Nephron progenitor cell (in vitro differentiated cells): ENCODE measurements at regions not wholly inside any gene's neighbourhood (a gene's known extent, or its start where the extent isn't known, plus 50 kb on each side); places are given as distances from the start of the nearest gene placed in this dataset.

Experiments
- DNase-seq: peaks from one replicate; pipeline ENCODE4 v3.0.0; 2021
- H3K27ac Mint-ChIP-seq: 2 replicates; pipeline ENCODE4 v1.8.0; 2021; ENCODE audit warnings: mild to moderate bottlenecking, moderate library complexity, mixed read lengths
- H3K27me3 Mint-ChIP-seq: 2 replicates; pipeline ENCODE4 v1.8.0; 2021; ENCODE audit warnings: mild to moderate bottlenecking, low read depth, mixed read lengths; ENCODE audit not compliant: poor library complexity
- H3K36me3 Mint-ChIP-seq: 2 replicates; pipeline ENCODE4 v1.8.0; 2021; ENCODE audit warnings: low read depth, mixed read lengths
- H3K4me1 Mint-ChIP-seq: 2 replicates; pipeline ENCODE4 v1.8.0; 2021; ENCODE audit warnings: mixed read lengths
- H3K4me3 Mint-ChIP-seq: 2 replicates; pipeline ENCODE4 v1.8.0; 2021; ENCODE audit warnings: mild to moderate bottlenecking, moderate library complexity, mixed read lengths
- H3K9me3 Mint-ChIP-seq: 2 replicates; pipeline ENCODE4 v1.8.0; 2021; ENCODE audit warnings: mild to moderate bottlenecking, moderate library complexity, mixed read lengths
- CTCF ChIP-seq: fragments of 200-600 bp; sonication (generic); IDR thresholded peaks from 2 replicates; pipeline ENCODE4 v1.5.0; 2021; ENCODE audit warnings: antibody characterized with exemption

GRCh38 chr6:14630016-14630415 is 512.4 kb downstream of the CD83 start:
- Mint-ChIP-seq H3K9me3 (peaks cover 16% of the 10 kb centered on the region), H3K27ac (no peak overlapping the region), H3K36me3 (no peaks in the 10 kb centered on the region), H3K4me3 (peak overlapping the region; percentile 39), H3K4me1 (peaks cover 32% of the 10 kb centered on the region), H3K27me3 (peaks cover 23% of the 10 kb centered on the region)
- no peak for TF ChIP-seq CTCF
- no peak for DNase-seq

GRCh38 chr6:14633479-14633878 is 515.9 kb downstream of the CD83 start:
- peaks cover 61% of the 10 kb centered on the region for H3K4me1 Mint-ChIP-seq
- H3K27ac Mint-ChIP-seq, result no peak overlapping the region
- H3K9me3 Mint-ChIP-seq, result no peaks in the 10 kb centered on the region
- peaks cover 23% of the 10 kb centered on the region for H3K27me3 Mint-ChIP-seq
- no peak overlapping the region for H3K4me3 Mint-ChIP-seq
- no peak for TF ChIP-seq CTCF
- DNase-seq, result no peak
- H3K36me3 Mint-ChIP-seq, result no peaks in the 10 kb centered on the region

- peaks cover 62% of the 10 kb centered on the region for H3K4me1 Mint-ChIP-seq
- H3K27me3 Mint-ChIP-seq, result peaks cover 23% of the 10 kb centered on the region
- no peaks in the 10 kb centered on the region for H3K9me3 Mint-ChIP-seq
- no peak overlapping the region for H3K27ac Mint-ChIP-seq
- no peak for DNase-seq
- H3K36me3 Mint-ChIP-seq, result no peaks in the 10 kb centered on the region
- TF ChIP-seq CTCF, result no peak
- no peak overlapping the region for H3K4me3 Mint-ChIP-seq
These were observed 516.5 kb downstream of the CD83 start for GRCh38 chr6:14634072-14634471.

- no peak for DNase-seq
- TF ChIP-seq CTCF, result no peak
- H3K36me3 Mint-ChIP-seq, result no peaks in the 10 kb centered on the region
- H3K4me3 Mint-ChIP-seq, result no peak overlapping the region
- H3K27me3 Mint-ChIP-seq, result peaks cover 17% of the 10 kb centered on the region
- H3K4me1 Mint-ChIP-seq, result peaks cover 62% of the 10 kb centered on the region
- no peaks in the 10 kb centered on the region for H3K9me3 Mint-ChIP-seq
- no peak overlapping the region for H3K27ac Mint-ChIP-seq
These were observed 517.6 kb downstream of the CD83 start for GRCh38 chr6:14635195-14635594.

- H3K4me3 Mint-ChIP-seq, result no peak overlapping the region
- peaks cover 14% of the 10 kb centered on the region for H3K27me3 Mint-ChIP-seq
- H3K27ac Mint-ChIP-seq, result no peak overlapping the region
- H3K4me1 Mint-ChIP-seq, result peaks cover 65% of the 10 kb centered on the region
- no peak for DNase-seq
- TF ChIP-seq CTCF, result no peak
- no peaks in the 10 kb centered on the region for H3K9me3 Mint-ChIP-seq
- H3K36me3 Mint-ChIP-seq, result no peaks in the 10 kb centered on the region
These were observed 518.5 kb downstream of the CD83 start for GRCh38 chr6:14635934-14636591.

GRCh38 chr6:14638435-14638905 is 520.9 kb downstream of the CD83 start:
- no peaks in the 10 kb centered on the region for H3K9me3 Mint-ChIP-seq
- no peak for DNase-seq
- peaks cover 88% of the 10 kb centered on the region for H3K4me1 Mint-ChIP-seq
- H3K4me3 Mint-ChIP-seq, result peak overlapping the region; percentile 63
- no peak for TF ChIP-seq CTCF
- no peaks in the 10 kb centered on the region for H3K36me3 Mint-ChIP-seq
- no peak overlapping the region for H3K27ac Mint-ChIP-seq
- H3K27me3 Mint-ChIP-seq, result peaks cover 7% of the 10 kb centered on the region
